B cell (primary cell): ENCODE measurements at regions not wholly inside any gene's neighbourhood (a gene's known extent, or its start where the extent isn't known, plus 50 kb on each side); places are given as distances from the start of the nearest gene placed in this dataset.

Experiments
- ATAC-seq: fragments of 200-7000 bp; cut with Tn5 transposase; one replicate; pipeline ENCODE4 v1.10.0; 2021; ENCODE audit warnings: low read depth, mild to moderate bottlenecking, moderate number of reproducible peaks, moderate library complexity
- CTCF ChIA-PET: fragments of 350-600 bp; sonication (Branson Sonifier 250); formaldehyde crosslinking; loops from one replicate; lab custom pipeline; 2021; ENCODE audit warnings: antibody characterized with exemption, inconsistent platforms; lab: Charles Lee
- POLR2A ChIA-PET: fragments of 350-600 bp; sonication (Branson Sonifier 250); formaldehyde crosslinking; loops from one replicate; lab custom pipeline; 2021; ENCODE audit warnings: antibody characterized with exemption; lab: Charles Lee
- DNase-seq: peaks from one replicate; pipeline ENCODE4 v3.0.0; 2013
- H2AFZ ChIP-seq: 2 replicates; pipeline ENCODE4 v1.6.1; 2012; ENCODE audit warnings: mild to moderate bottlenecking, low read depth, low read length; ENCODE audit not compliant: insufficient read depth, poor library complexity, severe bottlenecking
- H3K27ac ChIP-seq, 2 donors: 1 replicate in 1 of 2; 2 replicates in 1 of 2; pipeline ENCODE4 v1.5.1; 2012 to 2013; ENCODE audit warnings: low read length in 2 of 2, mild to moderate bottlenecking in 2 of 2, moderate library complexity in 1 of 2
- H3K27me3 ChIP-seq, 4 experiments: fragments of 200-600 bp in 1 of 4; sonication (generic) in 1 of 4; replicated peaks in 1 of 4; 1 replicate in 2 of 4; 2 replicates in 2 of 4; pipeline versions ENCODE4 v1.6.1 to v1.7.0; 2013 to 2016; ENCODE audit warnings: low read length in 3 of 4, mild to moderate bottlenecking in 2 of 4, mixed read lengths in 1 of 4, moderate library complexity in 1 of 4; ENCODE audit not compliant: insufficient read depth in 4 of 4, control insufficient read depth in 3 of 4; ENCODE audit errors: control extremely low read depth in 1 of 4
- H3K36me3 ChIP-seq, 2 experiments: replicated peaks in 1 of 2; 1 replicate in 1 of 2; 2 replicates in 1 of 2; pipeline versions ENCODE4 v1.6.1 to v1.7.1; 2013; ENCODE audit warnings: low read length in 1 of 2; ENCODE audit not compliant: insufficient read depth in 2 of 2, control insufficient read depth in 1 of 2; ENCODE audit errors: control extremely low read depth in 1 of 2, extremely low read depth in 1 of 2
- H3K4me1 ChIP-seq, 2 donors: fragments of 200-600 bp in 1 of 2; sonication (generic) in 1 of 2; 1 replicate in 1 of 2; 2 replicates in 1 of 2; pipeline versions ENCODE4 v1.5.1 to v1.6.1; 2013 to 2017; ENCODE audit warnings: low read length in 2 of 2; ENCODE audit not compliant: control insufficient read depth in 2 of 2, insufficient read depth in 2 of 2
- H3K4me2 ChIP-seq: replicated peaks from 2 replicates; pipeline ENCODE3; 2012; ENCODE audit warnings: mild to moderate bottlenecking, low read depth, low read length; ENCODE audit not compliant: poor library complexity, severe bottlenecking
- H3K4me3 ChIP-seq, 5 experiments: fragments of 200-600 bp in 1 of 5; sonication (generic) in 1 of 5; 1 replicate in 3 of 5; 2 replicates in 2 of 5; pipeline versions ENCODE4 v1.5.1 to v1.7.0; 2011 to 2016; ENCODE audit warnings: low read length in 4 of 5, mild to moderate bottlenecking in 4 of 5, low read depth in 2 of 5, control low read depth in 1 of 5, moderate library complexity in 1 of 5; ENCODE audit not compliant: insufficient read depth in 1 of 5; ENCODE audit errors: control extremely low read depth in 1 of 5, extremely low read depth in 1 of 5
- H3K79me2 ChIP-seq: fragments of 200-600 bp; sonication (generic); one replicate; pipeline ENCODE4 v1.6.0; 2016; ENCODE audit warnings: low read length; ENCODE audit not compliant: control insufficient read depth, insufficient read depth
- H3K9ac ChIP-seq: fragments of 200-600 bp; sonication (generic); 2 replicates; pipeline ENCODE4 v1.6.1; 2017; ENCODE audit warnings: mild to moderate bottlenecking, low read length, moderate library complexity
- H3K9me3 ChIP-seq, 3 donors: one replicate each; pipeline versions ENCODE4 v1.6.1 to v1.7.1; 2013; ENCODE audit warnings: low read length in 2 of 3; ENCODE audit not compliant: control insufficient read depth in 2 of 3, insufficient read depth in 1 of 3; ENCODE audit errors: control extremely low read depth in 1 of 3
- H4K20me1 ChIP-seq: 2 replicates; pipeline ENCODE4 v1.6.0; 2012; ENCODE audit warnings: mild to moderate bottlenecking, low read length; ENCODE audit not compliant: insufficient read depth, control insufficient read depth, poor library complexity, severe bottlenecking
- H3K27ac Mint-ChIP-seq: one replicate; pipeline ENCODE4 v1.8.0; 2021; ENCODE audit warnings: mixed read lengths
- H3K27me3 Mint-ChIP-seq: one replicate; pipeline ENCODE4 v1.8.0; 2021; ENCODE audit warnings: mixed read lengths
- H3K4me1 Mint-ChIP-seq: one replicate; pipeline ENCODE4 v1.8.0; 2021; ENCODE audit warnings: mixed read lengths
- H3K4me3 Mint-ChIP-seq: one replicate; pipeline ENCODE4 v1.8.0; 2021; ENCODE audit warnings: mixed read lengths
- H3K9me3 Mint-ChIP-seq: one replicate; pipeline ENCODE4 v1.8.0; 2022; ENCODE audit warnings: mixed read lengths; ENCODE audit not compliant: insufficient read depth
- EZH2 ChIP-seq: IDR thresholded peaks from 2 replicates; pipeline ENCODE4 v1.6.1; 2012; ENCODE audit warnings: borderline replicate concordance, low read depth, mild to moderate bottlenecking, moderate library complexity, low read length; ENCODE audit not compliant: insufficient read depth, poor library complexity, severe bottlenecking
- WGBS: methylation state at CpG from one replicate; pipeline ENCODE4 v1.1.5; 2013; ENCODE audit warnings: missing lambda C conversion rate; ENCODE audit not compliant: insufficient coverage; 5-methylcytosine and 5-hydroxymethylcytosine counted together
- intact Hi-C: fragments of 100-400 bp; cut with micrococcal nuclease; formaldehyde crosslinking; loops from one replicate; pipeline ENCODE4 v1.10.0; 2022
- TF ChIP-seq, protein P1 (sequence below): fragments of 200-600 bp; IDR thresholded peaks from one replicate; pipeline ENCODE4 v1.8.0; 2022; ENCODE audit warnings: antibody characterized with exemption, mild to moderate bottlenecking

DNA sequence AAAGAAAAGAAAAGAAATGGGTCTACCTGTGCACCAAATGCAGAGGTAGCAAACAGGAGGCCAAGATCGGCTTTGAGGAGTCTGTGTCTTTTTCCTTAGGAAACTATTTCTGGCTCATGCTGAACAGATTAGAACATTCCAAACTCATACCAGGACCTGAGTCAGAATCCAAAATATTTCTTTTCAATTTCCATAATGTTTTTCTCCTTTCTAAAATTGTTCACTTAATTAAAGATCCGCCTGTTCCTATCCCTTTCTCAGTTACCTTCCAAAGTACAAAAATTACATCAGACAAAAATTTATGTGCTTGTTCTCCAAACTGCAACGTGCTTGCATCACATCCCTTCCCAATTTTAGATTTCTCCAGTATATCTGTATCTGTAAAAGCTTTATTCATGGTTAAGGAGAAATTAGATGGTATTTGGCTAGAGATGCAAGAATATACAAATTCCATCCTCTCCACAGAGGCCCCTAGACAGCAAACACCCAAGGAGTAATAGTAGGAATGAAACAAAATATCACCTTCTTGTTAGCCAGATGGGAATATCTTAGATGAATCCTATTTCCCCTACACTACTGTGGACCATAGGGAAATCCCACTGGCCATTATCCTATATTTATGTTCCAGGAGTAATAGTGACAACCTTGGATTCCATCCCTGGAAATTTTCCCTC is 130.6 kb downstream of the LNPK start:
- POLR2A ChIA-PET, result no interaction called here
- Mint-ChIP-seq H3K27me3 (peaks cover 15% of the 10 kb centered on the region), H3K27ac (no peak overlapping the region), H3K4me3 (no peak overlapping the region), H3K9me3 (no peaks in the 10 kb centered on the region), H3K4me1 (no peaks in the 10 kb centered on the region)
- no peak for ATAC-seq
- intact Hi-C loops, result no loop called here
- Histone ChIP-seq H2AFZ (no peak overlapping the region), H3K4me3 (no peak overlapping the region), H3K36me3 (no peaks in the 10 kb centered on the region), H3K27ac (no peak overlapping the region), H3K9me3 (no peaks in the 10 kb centered on the region), H3K79me2 (no peaks in the 10 kb centered on the region), H3K9ac (no peak overlapping the region), H4K20me1 (no peaks in the 10 kb centered on the region), H3K27me3 (no peaks in the 10 kb centered on the region), H3K4me2 (no peak overlapping the region), H3K4me1 (no peaks in the 10 kb centered on the region)
- TF ChIP-seq, protein P1, sequence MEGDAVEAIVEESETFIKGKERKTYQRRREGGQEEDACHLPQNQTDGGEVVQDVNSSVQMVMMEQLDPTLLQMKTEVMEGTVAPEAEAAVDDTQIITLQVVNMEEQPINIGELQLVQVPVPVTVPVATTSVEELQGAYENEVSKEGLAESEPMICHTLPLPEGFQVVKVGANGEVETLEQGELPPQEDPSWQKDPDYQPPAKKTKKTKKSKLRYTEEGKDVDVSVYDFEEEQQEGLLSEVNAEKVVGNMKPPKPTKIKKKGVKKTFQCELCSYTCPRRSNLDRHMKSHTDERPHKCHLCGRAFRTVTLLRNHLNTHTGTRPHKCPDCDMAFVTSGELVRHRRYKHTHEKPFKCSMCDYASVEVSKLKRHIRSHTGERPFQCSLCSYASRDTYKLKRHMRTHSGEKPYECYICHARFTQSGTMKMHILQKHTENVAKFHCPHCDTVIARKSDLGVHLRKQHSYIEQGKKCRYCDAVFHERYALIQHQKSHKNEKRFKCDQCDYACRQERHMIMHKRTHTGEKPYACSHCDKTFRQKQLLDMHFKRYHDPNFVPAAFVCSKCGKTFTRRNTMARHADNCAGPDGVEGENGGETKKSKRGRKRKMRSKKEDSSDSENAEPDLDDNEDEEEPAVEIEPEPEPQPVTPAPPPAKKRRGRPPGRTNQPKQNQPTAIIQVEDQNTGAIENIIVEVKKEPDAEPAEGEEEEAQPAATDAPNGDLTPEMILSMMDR, result no peak
- no peak for TF ChIP-seq EZH2
- CTCF ChIA-PET, result no interaction called here
- WGBS, result 100% methylated on average over 2 of the region's 3 CpGs
- no peak for DNase-seq

DNA sequence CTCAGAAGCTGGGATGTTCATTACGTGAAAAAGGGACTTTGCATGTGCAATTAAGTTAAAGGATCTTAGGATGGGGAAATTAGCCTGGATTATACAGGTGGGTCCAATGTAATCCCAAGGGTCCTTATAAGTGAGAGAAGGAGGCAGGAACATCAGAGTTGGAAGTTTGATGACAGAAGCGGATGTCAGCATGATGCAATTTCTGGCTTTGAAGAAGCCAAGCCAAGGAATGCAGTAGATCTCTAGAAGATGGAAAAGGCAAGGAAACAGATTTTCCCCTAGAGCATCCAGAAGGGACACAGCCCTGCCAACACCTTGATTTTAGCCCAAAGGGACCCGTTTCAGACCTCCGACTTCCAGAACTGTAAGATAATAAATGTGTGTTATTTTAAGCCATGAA is 136.4 kb downstream of the LNPK start:
- Mint-ChIP-seq H3K4me1 (no peaks in the 10 kb centered on the region), H3K9me3 (no peaks in the 10 kb centered on the region), H3K27me3 (peaks cover 16% of the 10 kb centered on the region), H3K4me3 (no peak overlapping the region), H3K27ac (no peak overlapping the region)
- POLR2A ChIA-PET, result no interaction called here
- intact Hi-C loops, result no loop called here
- H3K27ac ChIP-seq, result no peak overlapping the region
- H3K4me3 ChIP-seq, result no peak overlapping the region
- H3K9me3 ChIP-seq, result no peaks in the 10 kb centered on the region
- no peak overlapping the region for H2AFZ ChIP-seq
- no peaks in the 10 kb centered on the region for H4K20me1 ChIP-seq
- 100% methylated on average over 1 of the region's 4 CpGs for WGBS
- no peak overlapping the region for H3K9ac ChIP-seq
- no peak for ATAC-seq
- CTCF ChIA-PET, result no interaction called here
- H3K27me3 ChIP-seq, result no peaks in the 10 kb centered on the region
- DNase-seq, result no peak
- H3K79me2 ChIP-seq, result no peaks in the 10 kb centered on the region
- H3K4me1 ChIP-seq, result no peaks in the 10 kb centered on the region
- no peak for TF ChIP-seq EZH2
- TF ChIP-seq, protein P1, result no peak
- H3K4me2 ChIP-seq, result no peak overlapping the region
- no peaks in the 10 kb centered on the region for H3K36me3 ChIP-seq
